ENCODE measurements at regions not wholly inside any gene's neighbourhood (a gene's known extent, or its start where the extent isn't known, plus 50 kb on each side); places are given as distances from the start of the nearest gene placed in this dataset.

DNA sequence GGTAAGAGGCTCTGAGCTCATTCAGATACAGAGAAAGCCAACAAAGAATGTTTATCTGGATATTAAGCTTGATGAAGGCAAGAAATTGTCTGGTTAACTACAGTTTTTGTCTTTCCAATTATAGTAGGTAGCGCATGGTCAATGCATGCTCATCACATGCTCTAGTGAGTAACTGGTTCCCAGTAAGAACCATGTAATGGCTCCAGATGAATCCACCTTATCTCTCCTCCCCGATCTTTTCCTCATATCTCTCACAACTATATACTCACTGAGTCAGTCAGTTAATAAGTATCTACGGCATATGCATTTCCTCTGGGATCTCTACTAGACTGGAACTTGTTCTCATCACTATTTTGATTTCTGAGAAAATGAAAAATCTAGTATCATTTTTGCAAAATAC is 340.7 kb upstream of the DYNLRB2 start:
- POLR2A ChIA-PET = no interaction called here
- TF ChIP-seq ARNT (IDR thresholded peaks at IDR 0.05) (no peak), CTBP1 (IDR thresholded peaks at IDR 0.05; ENCODE audit: borderline replicate concordance) (no peak), SUZ12 (IDR thresholded peaks at IDR 0.05) (no peak), FOXM1 (IDR thresholded peaks at IDR 0.05; ENCODE audit: borderline replicate concordance) (no peak), L3MBTL2 (conservative IDR thresholded peaks at IDR 0.05) (no peak), SP1 (IDR thresholded peaks at IDR 0.05) (no peak), PKNOX1 (IDR thresholded peaks at IDR 0.05) (no peak), TARDBP (IDR thresholded peaks at IDR 0.05) (no peak), ELF4 (IDR thresholded peaks at IDR 0.05) (no peak), BHLHE40 (IDR thresholded peaks at IDR 0.05; ENCODE audit: borderline replicate concordance) (no peak), ZNF384 (IDR thresholded peaks at IDR 0.05) (no peak), FOXA1 (IDR thresholded peaks at IDR 0.05) (no peak), LEF1 (IDR thresholded peaks at IDR 0.05; ENCODE audit: borderline replicate concordance) (no peak), HDGF (IDR thresholded peaks at IDR 0.05; ENCODE audit: borderline replicate concordance) (no peak), FOXK2 (IDR thresholded peaks at IDR 0.05) (no peak), NFRKB (IDR thresholded peaks at IDR 0.05) (no peak)
- CTCF ChIA-PET = no interaction called here
- DNase-seq (ENCODE audit: extremely low spot score) = no peak

GRCh38 chr16:80199614-80200013 is 341.2 kb upstream of the DYNLRB2 start:
- CTCF ChIA-PET = no interaction called here
- TF ChIP-seq SUZ12 (IDR thresholded peaks at IDR 0.05) (no peak), ARNT (IDR thresholded peaks at IDR 0.05) (no peak), ELF4 (IDR thresholded peaks at IDR 0.05) (no peak), PKNOX1 (IDR thresholded peaks at IDR 0.05) (no peak), SP1 (IDR thresholded peaks at IDR 0.05) (no peak), TARDBP (IDR thresholded peaks at IDR 0.05) (no peak), FOXK2 (IDR thresholded peaks at IDR 0.05) (no peak), ZNF384 (IDR thresholded peaks at IDR 0.05) (no peak), L3MBTL2 (conservative IDR thresholded peaks at IDR 0.05) (no peak), LEF1 (IDR thresholded peaks at IDR 0.05; ENCODE audit: borderline replicate concordance) (no peak), BHLHE40 (IDR thresholded peaks at IDR 0.05; ENCODE audit: borderline replicate concordance) (no peak), FOXA1 (IDR thresholded peaks at IDR 0.05) (no peak), FOXM1 (IDR thresholded peaks at IDR 0.05; ENCODE audit: borderline replicate concordance) (no peak), CTBP1 (IDR thresholded peaks at IDR 0.05; ENCODE audit: borderline replicate concordance) (no peak), HDGF (IDR thresholded peaks at IDR 0.05; ENCODE audit: borderline replicate concordance) (no peak), NFRKB (IDR thresholded peaks at IDR 0.05) (no peak)
- no peak for DNase-seq (ENCODE audit: extremely low spot score)
- POLR2A ChIA-PET = no interaction called here

DNA sequence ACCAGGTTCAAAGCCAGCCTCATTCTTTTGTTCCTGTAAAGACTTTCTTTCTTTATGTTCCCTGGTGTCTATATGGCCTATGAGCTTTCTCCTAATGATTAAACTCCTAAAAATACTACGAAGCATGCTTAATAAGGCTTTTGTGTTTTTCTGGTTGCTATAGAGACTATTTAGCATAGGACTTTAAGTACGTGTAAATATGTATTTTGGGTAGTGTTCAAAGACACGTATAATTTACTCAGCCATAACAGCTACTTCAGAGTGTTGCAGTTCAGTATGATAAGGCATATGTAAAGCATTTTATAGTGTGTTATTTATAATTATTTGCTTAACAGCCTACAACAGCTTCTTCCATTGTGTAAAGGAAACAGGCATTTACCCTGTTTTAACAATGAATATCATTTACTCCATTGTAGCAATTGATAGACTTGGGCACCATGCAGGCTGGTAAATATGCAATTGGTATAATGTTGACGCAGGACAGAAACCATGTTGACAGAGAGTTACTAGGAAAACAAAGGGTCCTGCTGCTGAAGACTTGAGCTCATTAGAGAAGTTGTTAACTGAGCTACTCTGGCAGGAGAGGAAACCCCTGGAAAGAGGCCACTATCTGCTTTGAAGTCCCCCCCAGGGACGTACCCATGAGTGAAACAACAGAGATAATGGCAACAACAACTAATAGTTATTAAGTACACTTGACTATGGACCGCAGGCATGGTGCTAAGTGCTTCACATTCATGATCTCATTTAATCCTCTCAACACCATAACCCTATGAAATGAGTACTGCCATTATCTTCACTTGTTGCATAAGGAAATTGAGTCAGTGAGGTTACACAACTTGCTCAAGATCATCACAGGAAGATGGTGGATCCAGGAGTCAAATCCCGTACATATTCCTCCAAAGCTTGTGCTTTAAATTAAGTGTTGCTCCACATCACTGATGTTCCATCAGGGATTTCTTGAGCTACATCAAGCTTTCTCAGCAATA is 342.2 kb upstream of the DYNLRB2 start:
- no peak for DNase-seq (ENCODE audit: extremely low spot score)
- CTCF ChIA-PET = no interaction called here

DNA sequence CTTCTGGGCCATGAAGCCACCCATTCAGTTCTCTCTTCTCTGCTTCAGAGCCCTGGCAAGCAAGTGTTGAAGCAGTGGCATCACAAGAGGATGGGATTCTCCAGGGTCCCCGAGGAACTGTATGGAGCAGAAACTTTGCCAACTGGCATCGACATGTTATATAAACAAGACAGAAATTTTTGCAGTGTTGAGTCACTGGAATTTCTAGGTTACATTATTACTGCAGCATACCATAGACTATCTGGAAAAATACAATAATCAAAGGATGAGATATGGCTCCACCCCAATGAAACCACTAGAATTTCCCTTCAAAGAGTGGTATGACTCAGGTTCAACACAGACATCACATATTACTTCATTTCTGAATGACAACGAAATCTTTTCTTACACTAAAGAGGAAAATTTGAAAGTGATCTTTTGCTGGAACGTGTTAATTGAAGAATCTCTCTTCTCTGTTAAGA is 343.0 kb upstream of the DYNLRB2 start:
- CTCF ChIA-PET = no interaction called here
- TF ChIP-seq L3MBTL2 (conservative IDR thresholded peaks at IDR 0.05) (no peak), ARNT (IDR thresholded peaks at IDR 0.05) (no peak), FOXK2 (IDR thresholded peaks at IDR 0.05) (no peak), FOXM1 (IDR thresholded peaks at IDR 0.05; ENCODE audit: borderline replicate concordance) (no peak), CTBP1 (IDR thresholded peaks at IDR 0.05; ENCODE audit: borderline replicate concordance) (no peak), FOXA1 (IDR thresholded peaks at IDR 0.05) (no peak), BHLHE40 (IDR thresholded peaks at IDR 0.05; ENCODE audit: borderline replicate concordance) (no peak), LEF1 (IDR thresholded peaks at IDR 0.05; ENCODE audit: borderline replicate concordance) (no peak), SP1 (IDR thresholded peaks at IDR 0.05) (no peak), HDGF (IDR thresholded peaks at IDR 0.05; ENCODE audit: borderline replicate concordance) (no peak), TARDBP (IDR thresholded peaks at IDR 0.05) (no peak), NFRKB (IDR thresholded peaks at IDR 0.05) (no peak), PKNOX1 (IDR thresholded peaks at IDR 0.05) (no peak), SUZ12 (IDR thresholded peaks at IDR 0.05) (no peak), ZNF384 (IDR thresholded peaks at IDR 0.05) (no peak), ELF4 (IDR thresholded peaks at IDR 0.05) (no peak)
- POLR2A ChIA-PET = no interaction called here

More for the DNA sequence above, 342.2 kb upstream of the DYNLRB2 start:
- POLR2A ChIA-PET = no interaction called here
- no peak for TF ChIP-seq LEF1 (IDR thresholded peaks at IDR 0.05; ENCODE audit: borderline replicate concordance)
- no peak for TF ChIP-seq NFRKB (IDR thresholded peaks at IDR 0.05)
- TF ChIP-seq SP1 (IDR thresholded peaks at IDR 0.05) = no peak
- no peak for TF ChIP-seq FOXK2 (IDR thresholded peaks at IDR 0.05)
- no peak for TF ChIP-seq PKNOX1 (IDR thresholded peaks at IDR 0.05)
- TF ChIP-seq HDGF (IDR thresholded peaks at IDR 0.05; ENCODE audit: borderline replicate concordance) = no peak
- TF ChIP-seq ELF4 (IDR thresholded peaks at IDR 0.05) = no peak

DNA sequence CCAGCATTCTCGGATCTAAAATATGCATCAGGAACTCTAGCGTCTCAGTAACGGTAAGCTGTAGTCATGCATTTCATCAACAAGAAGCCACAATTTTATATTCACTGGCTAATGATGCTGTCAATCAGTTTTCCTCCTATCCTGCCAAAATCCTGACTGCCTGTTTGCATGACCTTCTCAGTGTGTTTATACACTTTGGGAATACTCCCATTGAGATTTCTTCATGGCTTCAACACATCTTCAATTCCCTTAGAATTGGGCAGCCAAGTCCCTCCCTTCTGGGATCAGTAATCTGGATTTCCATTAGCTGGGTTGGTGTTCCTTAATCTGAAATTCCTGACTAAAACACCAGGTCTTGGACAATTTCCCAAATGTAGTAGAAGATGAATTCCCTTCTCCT is 348.9 kb upstream of the DYNLRB2 start:
- no peak for TF ChIP-seq LEF1 (IDR thresholded peaks at IDR 0.05; ENCODE audit: borderline replicate concordance)
- TF ChIP-seq ARNT (IDR thresholded peaks at IDR 0.05) = no peak
- no peak for TF ChIP-seq BHLHE40 (IDR thresholded peaks at IDR 0.05; ENCODE audit: borderline replicate concordance)
- no peak for TF ChIP-seq FOXK2 (IDR thresholded peaks at IDR 0.05)
- CTCF ChIA-PET = no interaction called here
- POLR2A ChIA-PET = no interaction called here

More for the DNA sequence above, 343.0 kb upstream of the DYNLRB2 start:
- no peak for DNase-seq (ENCODE audit: extremely low spot score)

More for the DNA sequence above, 348.9 kb upstream of the DYNLRB2 start:
- DNase-seq (ENCODE audit: extremely low spot score) = no peak
